ENCODE measurements at regions not wholly inside any gene's neighbourhood (a gene's known extent, or its start where the extent isn't known, plus 50 kb on each side); places are given as distances from the start of the nearest gene placed in this dataset.

DNA sequence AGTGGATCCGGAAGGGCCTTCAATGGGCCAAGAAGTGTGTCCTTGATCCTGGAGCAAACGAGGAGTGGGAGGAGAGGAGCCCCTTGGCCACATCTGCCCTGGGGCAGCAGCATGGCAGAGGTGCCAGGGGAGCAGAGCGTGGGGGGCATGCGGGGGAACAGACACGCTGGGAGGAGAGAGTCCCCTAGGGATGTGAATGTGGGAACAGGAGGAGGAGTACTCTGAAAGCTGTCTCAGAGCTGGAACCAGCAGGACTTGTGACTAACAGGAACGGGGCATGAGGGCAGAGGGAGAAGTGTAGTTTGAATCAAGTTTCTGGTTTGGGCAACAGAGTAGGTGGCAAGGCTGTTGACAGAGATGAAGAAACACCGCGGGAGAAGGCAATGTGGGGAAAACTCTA lies 54.5 kb upstream of the SLC35C1 start:
- intact Hi-C loops (cut with micrococcal nuclease; ENCODE audit: unreplicated experiment): loop anchor here (10.0 kb wide), 1 partner anchor 56 kb away; no protein-coding TSS in a partner anchor
- no peak for ATAC-seq
- no peaks in the 10 kb centered on the region for H3K36me3 ChIP-seq (ENCODE audit: control insufficient read depth, insufficient read depth, low read length)
- H3K27ac ChIP-seq (ENCODE audit: low read length): no peak overlapping the region
- no peak for DNase-seq (ENCODE audit: low read depth, low spot score)
- CTCF ChIA-PET: no interaction called here
- no peaks in the 10 kb centered on the region for H3K9me3 ChIP-seq (ENCODE audit: control insufficient read depth, insufficient read depth, low read depth, low read length)
- BruUV-seq (replicated peaks): no TSS peak
- H3K4me1 ChIP-seq (ENCODE audit: control insufficient read depth, insufficient read depth, low read length): no peaks in the 10 kb centered on the region
- in situ Hi-C loops (cut with HindIII; ENCODE audit: low pct_unique_long_range_greater_than_20kb, low sequenced_read_pairs): no loop called here
- POLR2A ChIA-PET: no interaction called here
- peaks cover 8% of the 10 kb centered on the region; the same call in 1 of the 2 replicates for H3K27me3 ChIP-seq (ENCODE audit: control insufficient read depth, insufficient read depth, low read length)
- no peak for TF ChIP-seq SIN3A (IDR thresholded peaks at IDR 0.05; ENCODE audit: borderline replicate concordance, insufficient read depth, low read depth, low read length)
- TF ChIP-seq, protein P1, sequence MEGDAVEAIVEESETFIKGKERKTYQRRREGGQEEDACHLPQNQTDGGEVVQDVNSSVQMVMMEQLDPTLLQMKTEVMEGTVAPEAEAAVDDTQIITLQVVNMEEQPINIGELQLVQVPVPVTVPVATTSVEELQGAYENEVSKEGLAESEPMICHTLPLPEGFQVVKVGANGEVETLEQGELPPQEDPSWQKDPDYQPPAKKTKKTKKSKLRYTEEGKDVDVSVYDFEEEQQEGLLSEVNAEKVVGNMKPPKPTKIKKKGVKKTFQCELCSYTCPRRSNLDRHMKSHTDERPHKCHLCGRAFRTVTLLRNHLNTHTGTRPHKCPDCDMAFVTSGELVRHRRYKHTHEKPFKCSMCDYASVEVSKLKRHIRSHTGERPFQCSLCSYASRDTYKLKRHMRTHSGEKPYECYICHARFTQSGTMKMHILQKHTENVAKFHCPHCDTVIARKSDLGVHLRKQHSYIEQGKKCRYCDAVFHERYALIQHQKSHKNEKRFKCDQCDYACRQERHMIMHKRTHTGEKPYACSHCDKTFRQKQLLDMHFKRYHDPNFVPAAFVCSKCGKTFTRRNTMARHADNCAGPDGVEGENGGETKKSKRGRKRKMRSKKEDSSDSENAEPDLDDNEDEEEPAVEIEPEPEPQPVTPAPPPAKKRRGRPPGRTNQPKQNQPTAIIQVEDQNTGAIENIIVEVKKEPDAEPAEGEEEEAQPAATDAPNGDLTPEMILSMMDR (IDR thresholded peaks at IDR 0.05): no peak
- TF ChIP-seq, protein P2, sequence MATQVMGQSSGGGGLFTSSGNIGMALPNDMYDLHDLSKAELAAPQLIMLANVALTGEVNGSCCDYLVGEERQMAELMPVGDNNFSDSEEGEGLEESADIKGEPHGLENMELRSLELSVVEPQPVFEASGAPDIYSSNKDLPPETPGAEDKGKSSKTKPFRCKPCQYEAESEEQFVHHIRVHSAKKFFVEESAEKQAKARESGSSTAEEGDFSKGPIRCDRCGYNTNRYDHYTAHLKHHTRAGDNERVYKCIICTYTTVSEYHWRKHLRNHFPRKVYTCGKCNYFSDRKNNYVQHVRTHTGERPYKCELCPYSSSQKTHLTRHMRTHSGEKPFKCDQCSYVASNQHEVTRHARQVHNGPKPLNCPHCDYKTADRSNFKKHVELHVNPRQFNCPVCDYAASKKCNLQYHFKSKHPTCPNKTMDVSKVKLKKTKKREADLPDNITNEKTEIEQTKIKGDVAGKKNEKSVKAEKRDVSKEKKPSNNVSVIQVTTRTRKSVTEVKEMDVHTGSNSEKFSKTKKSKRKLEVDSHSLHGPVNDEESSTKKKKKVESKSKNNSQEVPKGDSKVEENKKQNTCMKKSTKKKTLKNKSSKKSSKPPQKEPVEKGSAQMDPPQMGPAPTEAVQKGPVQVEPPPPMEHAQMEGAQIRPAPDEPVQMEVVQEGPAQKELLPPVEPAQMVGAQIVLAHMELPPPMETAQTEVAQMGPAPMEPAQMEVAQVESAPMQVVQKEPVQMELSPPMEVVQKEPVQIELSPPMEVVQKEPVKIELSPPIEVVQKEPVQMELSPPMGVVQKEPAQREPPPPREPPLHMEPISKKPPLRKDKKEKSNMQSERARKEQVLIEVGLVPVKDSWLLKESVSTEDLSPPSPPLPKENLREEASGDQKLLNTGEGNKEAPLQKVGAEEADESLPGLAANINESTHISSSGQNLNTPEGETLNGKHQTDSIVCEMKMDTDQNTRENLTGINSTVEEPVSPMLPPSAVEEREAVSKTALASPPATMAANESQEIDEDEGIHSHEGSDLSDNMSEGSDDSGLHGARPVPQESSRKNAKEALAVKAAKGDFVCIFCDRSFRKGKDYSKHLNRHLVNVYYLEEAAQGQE (IDR thresholded peaks at IDR 0.05; ENCODE audit: insufficient read depth in 1 of 2, low read depth in 2 of 2, low read length in 1 of 2): no peak
- no peak for TF ChIP-seq POLR2AphosphoS5 (IDR thresholded peaks at IDR 0.05; ENCODE audit: low read depth, low read length)
- no peak for TF ChIP-seq TCF7L2 (IDR thresholded peaks at IDR 0.05; ENCODE audit: low read depth, low read length)
- no peak overlapping the region for H3K4me3 ChIP-seq (ENCODE audit: low read depth in 2 of 2, low read length in 2 of 2)

DNA sequence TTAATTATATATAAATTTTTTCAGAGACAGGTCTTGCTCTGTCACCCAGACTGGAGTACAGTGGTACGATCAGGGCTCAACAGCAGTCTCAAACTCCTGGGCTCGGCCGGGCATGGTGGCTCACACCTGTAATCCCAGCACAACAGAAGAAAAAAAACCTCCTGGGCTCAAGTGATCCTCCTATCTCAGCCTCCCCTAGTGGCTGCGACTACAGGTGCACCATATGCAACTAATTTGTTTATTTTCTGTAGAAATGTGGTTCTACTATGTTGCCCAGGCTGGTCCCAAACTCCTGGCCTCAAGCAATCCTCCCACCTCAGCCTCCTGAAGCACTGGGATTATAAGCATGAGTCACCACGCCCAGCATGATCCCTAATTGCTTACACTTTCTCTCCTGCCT lies 56.1 kb upstream of the SLC35C1 start:
- Histone ChIP-seq H3K9me3 (ENCODE audit: control insufficient read depth, insufficient read depth, low read depth, low read length) (no peaks in the 10 kb centered on the region), H3K4me1 (ENCODE audit: control insufficient read depth, insufficient read depth, low read length) (no peaks in the 10 kb centered on the region), H3K27ac (ENCODE audit: low read length) (no peak overlapping the region), H3K4me3 (ENCODE audit: low read depth in 2 of 2, low read length in 2 of 2) (no peak overlapping the region), H3K27me3 (ENCODE audit: control insufficient read depth, insufficient read depth, low read length) (peaks cover 8% of the 10 kb centered on the region), H3K36me3 (ENCODE audit: control insufficient read depth, insufficient read depth, low read length) (no peaks in the 10 kb centered on the region)
- CTCF ChIA-PET: no interaction called here
- in situ Hi-C loops (cut with HindIII; ENCODE audit: low pct_unique_long_range_greater_than_20kb, low sequenced_read_pairs) (no loop called here), intact Hi-C loops (cut with micrococcal nuclease; ENCODE audit: unreplicated experiment) (no loop called here)
- POLR2A ChIA-PET: no interaction called here
- BruUV-seq (replicated peaks): no TSS peak
- TF ChIP-seq, protein P2 (IDR thresholded peaks at IDR 0.05; ENCODE audit: insufficient read depth in 1 of 2, low read depth in 2 of 2, low read length in 1 of 2): no peak
- TF ChIP-seq TCF7L2 (IDR thresholded peaks at IDR 0.05; ENCODE audit: low read depth, low read length): no peak
- no peak for TF ChIP-seq SIN3A (IDR thresholded peaks at IDR 0.05; ENCODE audit: borderline replicate concordance, insufficient read depth, low read depth, low read length)
- no peak for TF ChIP-seq POLR2AphosphoS5 (IDR thresholded peaks at IDR 0.05; ENCODE audit: low read depth, low read length)
- TF ChIP-seq, protein P1 (IDR thresholded peaks at IDR 0.05): no peak
- ATAC-seq (no peak), DNase-seq (ENCODE audit: low read depth, low spot score) (no peak)
